RWPE2 (cell line): ENCODE measurements at regions not wholly inside any gene's neighbourhood (a gene's known extent, or its start where the extent isn't known, plus 50 kb on each side); places are given as distances from the start of the nearest gene placed in this dataset.

ENCODE experiments used
- ATAC-seq: fragments of 200-7000 bp; cut with Tn5 transposase; 3 replicates; pipeline ENCODE4 v1.9.1; 2021; ENCODE audit warnings: low read depth
- DNase-seq: peaks from one replicate; pipeline ENCODE4 v3.0.0-alpha.2; 2020; ENCODE audit warnings: low spot score
- H3K27ac ChIP-seq: fragments of 450-650 bp; 2 replicates; pipeline ENCODE4 v1.5.1; 2017; ENCODE audit warnings: mild to moderate bottlenecking; ENCODE audit not compliant: poor library complexity, severe bottlenecking
- H3K27me3 ChIP-seq: fragments of 250-450 bp; sonication (Bioruptor Pico); 2 replicates; pipeline ENCODE4 v1.5.1; 2021; ENCODE audit warnings: mild to moderate bottlenecking, moderate library complexity; ENCODE audit not compliant: insufficient read depth, poor library complexity, severe bottlenecking
- H3K36me3 ChIP-seq: fragments of 250-450 bp; sonication (Bioruptor Pico); 2 replicates; pipeline ENCODE4 v1.5.1; 2020; ENCODE audit warnings: low read depth, mild to moderate bottlenecking, moderate library complexity
- H3K4me1 ChIP-seq: fragments of 250-450 bp; sonication (Bioruptor Pico); 2 replicates; pipeline ENCODE4 v1.5.1; 2021; ENCODE audit warnings: mild to moderate bottlenecking, moderate library complexity; ENCODE audit not compliant: insufficient read depth, poor library complexity, severe bottlenecking
- H3K4me3 ChIP-seq: fragments of 250-450 bp; sonication (Bioruptor Pico); 2 replicates; pipeline ENCODE4 v1.5.1; 2021; ENCODE audit warnings: mild to moderate bottlenecking, moderate library complexity; ENCODE audit not compliant: severe bottlenecking
- H3K9me3 ChIP-seq: fragments of 250-450 bp; sonication (Bioruptor Pico); 2 replicates; pipeline ENCODE4 v1.5.1; 2021; ENCODE audit warnings: mild to moderate bottlenecking, moderate library complexity; ENCODE audit not compliant: severe bottlenecking
- TF ChIP-seq, protein P1 (sequence below): fragments of 450-650 bp; IDR thresholded peaks from one replicate; pipeline ENCODE4 v1.5.1; 2017; ENCODE audit warnings: mild to moderate bottlenecking, moderate library complexity; ENCODE audit not compliant: poor library complexity, severe bottlenecking

DNA sequence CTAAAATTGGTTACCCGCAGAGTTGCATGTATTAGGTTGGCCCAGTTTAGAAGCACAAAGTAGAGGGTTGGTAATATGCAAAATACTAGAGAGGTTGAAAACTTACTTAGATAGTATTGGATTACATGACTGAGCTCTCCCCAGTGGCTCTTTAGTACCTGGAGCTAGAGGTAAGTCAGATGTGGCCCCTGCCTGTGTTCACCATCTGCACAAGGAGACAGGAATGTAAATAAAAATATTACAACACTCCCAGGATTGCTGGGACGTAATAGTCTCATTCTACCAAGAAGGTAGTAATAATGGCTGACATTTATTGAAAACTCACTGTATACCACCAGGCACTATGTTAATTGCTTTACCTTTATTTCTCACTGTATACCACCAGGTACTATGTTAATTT lies 129.6 kb downstream of the SLC17A6 start:
- no peak for ATAC-seq
- TF ChIP-seq, protein P1, sequence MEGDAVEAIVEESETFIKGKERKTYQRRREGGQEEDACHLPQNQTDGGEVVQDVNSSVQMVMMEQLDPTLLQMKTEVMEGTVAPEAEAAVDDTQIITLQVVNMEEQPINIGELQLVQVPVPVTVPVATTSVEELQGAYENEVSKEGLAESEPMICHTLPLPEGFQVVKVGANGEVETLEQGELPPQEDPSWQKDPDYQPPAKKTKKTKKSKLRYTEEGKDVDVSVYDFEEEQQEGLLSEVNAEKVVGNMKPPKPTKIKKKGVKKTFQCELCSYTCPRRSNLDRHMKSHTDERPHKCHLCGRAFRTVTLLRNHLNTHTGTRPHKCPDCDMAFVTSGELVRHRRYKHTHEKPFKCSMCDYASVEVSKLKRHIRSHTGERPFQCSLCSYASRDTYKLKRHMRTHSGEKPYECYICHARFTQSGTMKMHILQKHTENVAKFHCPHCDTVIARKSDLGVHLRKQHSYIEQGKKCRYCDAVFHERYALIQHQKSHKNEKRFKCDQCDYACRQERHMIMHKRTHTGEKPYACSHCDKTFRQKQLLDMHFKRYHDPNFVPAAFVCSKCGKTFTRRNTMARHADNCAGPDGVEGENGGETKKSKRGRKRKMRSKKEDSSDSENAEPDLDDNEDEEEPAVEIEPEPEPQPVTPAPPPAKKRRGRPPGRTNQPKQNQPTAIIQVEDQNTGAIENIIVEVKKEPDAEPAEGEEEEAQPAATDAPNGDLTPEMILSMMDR: no peak
- Histone ChIP-seq H3K9me3 (no peaks in the 10 kb centered on the region), H3K27ac (peak overlapping the region; percentile 92), H3K36me3 (no peaks in the 10 kb centered on the region), H3K4me1 (peaks cover 26% of the 10 kb centered on the region), H3K27me3 (no peaks in the 10 kb centered on the region), H3K4me3 (no peak overlapping the region)
- no peak for DNase-seq

DNA sequence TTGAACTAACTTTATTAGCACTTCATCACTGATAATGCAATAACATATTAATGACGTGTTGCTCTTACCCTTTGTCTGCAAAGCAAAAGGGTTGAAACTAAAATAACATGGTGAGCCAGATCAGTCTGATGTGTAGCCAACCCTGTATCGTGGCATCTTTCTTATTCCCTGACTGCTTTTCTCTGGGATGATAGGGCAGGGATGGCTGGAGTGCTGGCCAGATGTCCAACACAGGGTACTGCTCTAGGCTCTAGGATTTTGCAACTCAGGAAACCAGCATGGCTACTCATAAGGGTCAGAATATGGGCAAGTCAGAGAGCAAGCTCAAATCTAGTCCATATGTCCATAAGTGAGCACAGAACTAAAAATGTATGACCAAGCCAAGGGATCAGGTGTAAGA lies 129.1 kb downstream of the SLC17A6 start:
- H3K9me3 ChIP-seq: no peaks in the 10 kb centered on the region
- TF ChIP-seq, protein P1: no peak
- H3K4me1 ChIP-seq: peaks cover 26% of the 10 kb centered on the region
- ATAC-seq (no peak), DNase-seq (no peak)
- no peaks in the 10 kb centered on the region for H3K27me3 ChIP-seq
- H3K36me3 ChIP-seq: no peaks in the 10 kb centered on the region
- H3K27ac ChIP-seq: peak overlapping the region; percentile 92
- no peak overlapping the region for H3K4me3 ChIP-seq

DNA sequence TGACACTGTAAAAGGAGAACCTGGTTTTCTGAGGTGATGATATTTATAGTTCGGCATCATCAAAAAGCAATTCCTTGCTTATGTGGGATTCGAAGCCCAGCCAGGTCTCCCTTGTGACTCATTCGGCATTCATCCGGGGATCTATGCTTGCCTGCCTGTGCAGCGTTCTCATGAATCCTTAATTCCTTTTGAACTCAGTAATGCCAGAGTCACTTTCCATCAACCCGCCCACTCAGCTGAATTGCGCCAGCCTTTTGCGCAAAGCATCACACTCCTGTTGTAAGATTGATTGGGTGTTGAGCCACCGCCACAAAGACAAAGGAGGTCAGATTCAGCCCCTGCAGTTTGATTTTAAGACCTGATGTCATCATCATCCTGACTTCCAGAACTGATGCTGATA lies 128.6 kb downstream of the SLC17A6 start:
- Histone ChIP-seq H3K4me3 (no peak overlapping the region), H3K27me3 (no peaks in the 10 kb centered on the region), H3K27ac (peak overlapping the region; percentile 92), H3K36me3 (no peaks in the 10 kb centered on the region), H3K9me3 (no peaks in the 10 kb centered on the region), H3K4me1 (peaks cover 26% of the 10 kb centered on the region)
- TF ChIP-seq, protein P1: no peak
- DNase-seq: peak; percentile 93
- ATAC-seq: peak; percentile 96

DNA sequence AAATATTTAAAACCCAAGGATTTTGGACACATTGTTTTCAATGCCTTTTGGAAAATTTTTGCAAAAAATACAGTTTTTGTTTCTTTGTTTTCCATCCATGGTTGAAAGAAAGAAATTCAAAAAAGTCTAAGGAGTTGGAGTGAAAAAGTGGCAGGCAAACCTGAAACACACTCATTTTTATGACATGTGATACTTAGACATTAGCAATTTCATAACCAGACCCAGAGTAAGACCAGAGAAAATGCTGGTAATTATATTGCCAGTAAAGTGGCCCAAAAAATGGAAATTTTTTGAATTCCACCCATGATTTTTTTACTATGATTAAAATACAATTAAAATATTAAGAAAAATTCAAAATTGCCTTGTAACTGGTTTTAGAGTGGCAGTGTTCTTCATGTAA lies 128.2 kb downstream of the SLC17A6 start:
- Histone ChIP-seq H3K4me1 (peaks cover 26% of the 10 kb centered on the region), H3K36me3 (no peaks in the 10 kb centered on the region), H3K9me3 (no peaks in the 10 kb centered on the region), H3K27me3 (no peaks in the 10 kb centered on the region), H3K27ac (peak overlapping the region; percentile 92), H3K4me3 (no peak overlapping the region)
- TF ChIP-seq, protein P1: no peak
- ATAC-seq: no peak
- DNase-seq: no peak

DNA sequence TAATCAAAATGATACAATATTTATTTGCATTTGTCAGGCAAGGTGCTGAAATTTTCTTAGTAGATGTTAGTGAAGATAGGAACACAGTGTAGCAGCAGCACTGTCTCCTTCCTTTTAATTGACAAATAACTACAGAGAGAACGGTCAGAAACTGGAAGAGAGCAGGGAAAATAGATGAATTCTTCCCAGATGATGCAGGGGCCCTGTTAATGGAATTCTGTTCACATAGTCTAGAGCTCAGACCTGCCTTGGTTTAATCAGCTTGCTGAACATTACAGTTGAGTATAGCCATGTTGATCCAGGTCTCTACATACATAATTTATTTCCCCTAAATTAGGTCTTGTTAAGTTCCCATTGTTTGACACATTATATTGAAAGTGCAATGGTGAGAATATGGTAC lies 127.4 kb downstream of the SLC17A6 start:
- H3K27ac ChIP-seq: peak overlapping the region; percentile 92
- H3K27me3 ChIP-seq: no peaks in the 10 kb centered on the region
- peaks cover 30% of the 10 kb centered on the region for H3K4me1 ChIP-seq
- no peaks in the 10 kb centered on the region for H3K36me3 ChIP-seq
- ATAC-seq (no peak), DNase-seq (no peak)
- no peak overlapping the region for H3K4me3 ChIP-seq
- no peaks in the 10 kb centered on the region for H3K9me3 ChIP-seq
- TF ChIP-seq, protein P1: no peak
